ENCODE measurements at regions not wholly inside any gene's neighbourhood (a gene's known extent, or its start where the extent isn't known, plus 50 kb on each side); places are given as distances from the start of the nearest gene placed in this dataset.
"Not testable (repeated sequence)": the region's sequence is repeated elsewhere in the genome, so short reads cannot be mapped to it uniquely, and the experiment has no call there.

DNA sequence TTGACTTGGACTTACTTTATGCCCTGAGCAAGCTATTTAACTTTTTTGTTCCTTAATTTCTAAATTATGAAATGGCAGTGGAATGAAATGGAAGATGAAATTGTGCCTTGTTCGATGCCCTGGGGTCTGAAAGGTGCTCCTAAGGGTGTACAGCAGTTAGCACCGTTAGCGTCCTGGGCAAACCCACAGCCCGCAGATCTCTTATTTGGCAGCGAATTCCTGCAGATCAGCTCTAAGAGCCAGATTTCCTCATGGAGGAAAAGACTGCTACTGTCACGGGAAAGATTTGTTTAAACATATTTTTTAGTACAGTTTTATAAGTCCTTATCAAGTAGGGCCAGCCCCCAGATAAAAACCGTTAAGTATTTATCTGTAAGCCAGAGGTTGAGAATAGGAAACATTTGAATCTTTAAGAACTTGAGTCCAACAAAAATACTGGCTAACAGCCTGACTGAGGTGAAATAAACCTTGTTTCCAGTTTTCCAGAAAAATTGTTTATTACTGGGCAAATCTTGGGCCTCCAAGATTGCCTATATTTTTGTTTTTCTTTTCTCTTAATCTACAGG is 216.5 kb upstream of the DMRT1 start:
- TF ChIP-seq, protein P1, sequence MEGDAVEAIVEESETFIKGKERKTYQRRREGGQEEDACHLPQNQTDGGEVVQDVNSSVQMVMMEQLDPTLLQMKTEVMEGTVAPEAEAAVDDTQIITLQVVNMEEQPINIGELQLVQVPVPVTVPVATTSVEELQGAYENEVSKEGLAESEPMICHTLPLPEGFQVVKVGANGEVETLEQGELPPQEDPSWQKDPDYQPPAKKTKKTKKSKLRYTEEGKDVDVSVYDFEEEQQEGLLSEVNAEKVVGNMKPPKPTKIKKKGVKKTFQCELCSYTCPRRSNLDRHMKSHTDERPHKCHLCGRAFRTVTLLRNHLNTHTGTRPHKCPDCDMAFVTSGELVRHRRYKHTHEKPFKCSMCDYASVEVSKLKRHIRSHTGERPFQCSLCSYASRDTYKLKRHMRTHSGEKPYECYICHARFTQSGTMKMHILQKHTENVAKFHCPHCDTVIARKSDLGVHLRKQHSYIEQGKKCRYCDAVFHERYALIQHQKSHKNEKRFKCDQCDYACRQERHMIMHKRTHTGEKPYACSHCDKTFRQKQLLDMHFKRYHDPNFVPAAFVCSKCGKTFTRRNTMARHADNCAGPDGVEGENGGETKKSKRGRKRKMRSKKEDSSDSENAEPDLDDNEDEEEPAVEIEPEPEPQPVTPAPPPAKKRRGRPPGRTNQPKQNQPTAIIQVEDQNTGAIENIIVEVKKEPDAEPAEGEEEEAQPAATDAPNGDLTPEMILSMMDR (IDR thresholded peaks at IDR 0.05; ENCODE audit: insufficient read depth, low read length, poor library complexity, severe bottlenecking) = no peak
- Histone ChIP-seq H3K4me3 (replicated peaks; ENCODE audit: low read depth, low read length) (no peak overlapping the region), H3K36me3 (ENCODE audit: control insufficient read depth, insufficient read depth, low read length) (no peaks in the 10 kb centered on the region), H3K27me3 (replicated peaks; ENCODE audit: control insufficient read depth, insufficient read depth, low read length) (no peaks in the 10 kb centered on the region)
- DNase-seq (ENCODE audit: extremely low read depth, insufficient read length) = no peak

DNA sequence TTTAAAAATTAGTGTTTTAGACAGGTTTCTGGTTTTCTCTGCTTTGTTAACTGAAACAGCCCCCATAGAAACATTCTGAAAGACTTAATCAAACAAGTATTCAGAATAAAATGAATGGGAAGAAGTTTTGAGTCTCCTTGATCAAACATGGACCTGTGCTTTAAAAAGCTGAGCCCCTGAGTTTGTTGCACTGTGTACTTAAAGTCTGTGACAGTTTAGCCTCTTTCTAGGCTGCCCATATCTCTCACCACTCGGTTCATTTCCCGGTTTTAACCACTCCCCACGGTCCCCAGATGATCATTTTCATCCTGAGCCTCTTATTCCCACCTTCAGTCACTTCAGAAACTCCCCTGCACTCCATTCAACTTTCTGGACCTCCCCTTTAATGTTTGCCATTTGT is 215.9 kb upstream of the DMRT1 start:
- no peak for DNase-seq (ENCODE audit: extremely low read depth, insufficient read length)
- Histone ChIP-seq H3K4me3 (replicated peaks; ENCODE audit: low read depth, low read length) (no peak overlapping the region), H3K36me3 (ENCODE audit: control insufficient read depth, insufficient read depth, low read length) (no peaks in the 10 kb centered on the region), H3K27me3 (replicated peaks; ENCODE audit: control insufficient read depth, insufficient read depth, low read length) (no peaks in the 10 kb centered on the region)
- TF ChIP-seq, protein P1 (IDR thresholded peaks at IDR 0.05; ENCODE audit: insufficient read depth, low read length, poor library complexity, severe bottlenecking) = no peak

DNA sequence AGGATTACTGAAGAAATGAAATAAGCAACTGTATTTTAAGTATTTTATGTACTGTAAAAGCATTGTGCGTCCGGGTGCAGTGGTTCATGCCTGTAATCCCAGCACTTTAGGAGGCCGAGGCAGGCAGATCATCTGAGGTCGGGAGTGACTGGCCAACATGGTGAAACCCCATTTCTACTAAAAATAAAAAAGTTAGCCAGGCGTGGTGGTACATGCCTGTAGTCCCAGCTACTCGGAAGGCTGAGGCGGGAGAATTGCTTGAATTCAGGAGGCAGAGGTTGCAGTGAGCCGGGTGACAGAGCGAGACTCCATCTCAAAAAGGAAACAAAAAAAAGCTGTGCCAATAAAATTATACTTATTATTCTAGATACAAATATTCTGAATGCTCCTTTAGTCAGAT is 215.4 kb upstream of the DMRT1 start:
- not testable (repeated sequence) for DNase-seq (ENCODE audit: extremely low read depth, insufficient read length); H3K36me3 ChIP-seq (ENCODE audit: control insufficient read depth, insufficient read depth, low read length); H3K27me3 ChIP-seq (replicated peaks; ENCODE audit: control insufficient read depth, insufficient read depth, low read length); H3K4me3 ChIP-seq (replicated peaks; ENCODE audit: low read depth, low read length)

DNA sequence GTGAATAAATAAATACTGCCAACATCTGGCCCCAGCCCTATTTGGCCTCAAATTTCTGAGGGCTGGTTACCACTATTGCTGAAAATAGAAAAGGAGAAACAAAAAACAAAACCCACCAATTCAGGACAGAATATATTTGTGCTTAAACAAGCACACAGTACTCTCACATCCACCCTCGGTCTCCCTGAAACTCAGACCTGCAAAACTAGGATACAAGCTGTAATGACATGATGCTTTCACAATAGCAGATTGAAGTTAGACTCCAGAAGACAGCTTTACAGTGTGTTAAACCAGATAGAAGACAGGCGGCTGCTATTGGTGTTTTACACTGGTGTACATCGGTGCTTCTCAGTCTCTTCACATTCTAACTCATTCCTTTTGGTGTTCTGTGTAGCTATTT is 214.9 kb upstream of the DMRT1 start:
- Histone ChIP-seq H3K36me3 (ENCODE audit: control insufficient read depth, insufficient read depth, low read length) (no peaks in the 10 kb centered on the region), H3K27me3 (replicated peaks; ENCODE audit: control insufficient read depth, insufficient read depth, low read length) (no peaks in the 10 kb centered on the region), H3K4me3 (replicated peaks; ENCODE audit: low read depth, low read length) (no peak overlapping the region)
- TF ChIP-seq, protein P1 (IDR thresholded peaks at IDR 0.05; ENCODE audit: insufficient read depth, low read length, poor library complexity, severe bottlenecking) = no peak
- no peak for DNase-seq (ENCODE audit: extremely low read depth, insufficient read length)

DNA sequence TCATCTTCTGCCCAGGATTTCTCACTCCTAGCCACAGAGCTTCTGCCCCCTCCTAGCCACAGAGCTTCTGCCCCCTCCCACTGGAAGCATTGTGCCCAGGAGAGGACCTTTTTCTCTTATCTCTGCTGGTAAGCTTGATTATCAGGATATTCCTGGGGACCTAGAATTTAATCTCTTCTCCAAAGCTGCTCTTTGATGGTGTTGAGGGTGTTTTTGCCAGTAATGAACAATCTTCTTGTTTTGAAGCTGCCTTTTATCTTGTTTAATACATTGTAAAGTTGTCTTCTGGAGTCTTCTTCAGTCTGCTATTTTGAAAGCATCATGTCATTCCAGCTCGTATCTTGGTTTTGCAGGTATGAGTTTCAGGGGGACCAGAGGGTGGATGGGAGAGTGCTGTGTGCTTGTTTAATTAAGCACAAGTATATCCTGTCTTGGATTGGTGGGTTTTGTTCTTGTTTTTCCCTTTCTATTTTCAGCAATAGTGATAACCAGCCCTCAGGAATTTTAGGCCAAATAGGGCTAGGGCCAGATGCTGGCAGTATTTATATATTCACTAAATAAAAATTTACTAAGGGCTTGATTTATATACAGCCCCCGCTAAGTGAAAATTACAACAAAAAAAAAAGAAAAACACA is 214.0 kb upstream of the DMRT1 start:
- Histone ChIP-seq H3K4me3 (replicated peaks; ENCODE audit: low read depth, low read length) (no peak overlapping the region), H3K36me3 (ENCODE audit: control insufficient read depth, insufficient read depth, low read length) (no peaks in the 10 kb centered on the region), H3K27me3 (replicated peaks; ENCODE audit: control insufficient read depth, insufficient read depth, low read length) (no peaks in the 10 kb centered on the region)
- no peak for DNase-seq (ENCODE audit: extremely low read depth, insufficient read length)
- TF ChIP-seq, protein P1 (IDR thresholded peaks at IDR 0.05; ENCODE audit: insufficient read depth, low read length, poor library complexity, severe bottlenecking) = no peak

DNA sequence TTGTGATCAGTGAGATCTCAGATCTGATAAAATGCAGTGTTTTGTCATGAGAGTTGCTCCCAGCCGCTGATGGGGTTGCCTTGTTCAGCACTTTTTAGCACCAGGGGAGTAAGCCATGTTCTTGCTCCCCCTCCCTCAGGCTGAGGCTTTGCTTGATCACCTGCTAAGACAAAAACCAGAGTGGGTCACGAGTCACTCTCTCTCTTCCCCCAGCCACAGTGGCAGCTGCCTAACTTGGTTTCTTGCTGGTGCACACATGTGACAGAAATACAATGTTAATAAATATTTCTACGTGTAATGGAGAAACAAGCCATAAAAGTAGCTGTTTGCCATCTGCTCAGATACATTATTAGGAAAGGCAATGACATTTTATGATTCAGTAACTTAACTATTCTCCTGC is 212.4 kb upstream of the DMRT1 start:
- Histone ChIP-seq H3K4me3 (replicated peaks; ENCODE audit: low read depth, low read length) (no peak overlapping the region), H3K36me3 (ENCODE audit: control insufficient read depth, insufficient read depth, low read length) (no peaks in the 10 kb centered on the region), H3K27me3 (replicated peaks; ENCODE audit: control insufficient read depth, insufficient read depth, low read length) (no peaks in the 10 kb centered on the region)
- no peak for DNase-seq (ENCODE audit: extremely low read depth, insufficient read length)
- TF ChIP-seq, protein P1 (IDR thresholded peaks at IDR 0.05; ENCODE audit: insufficient read depth, low read length, poor library complexity, severe bottlenecking) = no peak
